ENCODE measurements at regions not wholly inside any gene's neighbourhood (a gene's known extent, or its start where the extent isn't known, plus 50 kb on each side); places are given as distances from the start of the nearest gene placed in this dataset.

- DNase-seq (ENCODE audit: extremely low read depth, low read depth): no peak
- no peak for TF ChIP-seq CTCF (IDR thresholded peaks at IDR 0.05; ENCODE audit: low read depth, low read length)
Observed at GRCh38 chr6:165854863-165855593, 192.0 kb upstream of the PDE10A start.

GRCh38 chr6:165854061-165854862 is 191.2 kb upstream of the PDE10A start:
- no peak for TF ChIP-seq CTCF (IDR thresholded peaks at IDR 0.05; ENCODE audit: low read depth, low read length)
- DNase-seq (ENCODE audit: extremely low read depth, low read depth): no peak

GRCh38 chr6:165852676-165853075 is 189.6 kb upstream of the PDE10A start:
- TF ChIP-seq CTCF (IDR thresholded peaks at IDR 0.05; ENCODE audit: low read depth, low read length): no peak
- DNase-seq (ENCODE audit: extremely low read depth, low read depth): no peak

GRCh38 chr6:165850434-165851019 is 187.5 kb upstream of the PDE10A start:
- peak; percentile 2 for DNase-seq (ENCODE audit: extremely low read depth, low read depth)
- TF ChIP-seq CTCF (IDR thresholded peaks at IDR 0.05; ENCODE audit: low read depth, low read length): peak; percentile 99

GRCh38 chr6:165849534-165850430 is 186.7 kb upstream of the PDE10A start:
- DNase-seq (ENCODE audit: extremely low read depth, low read depth): no peak
- no peak for TF ChIP-seq CTCF (IDR thresholded peaks at IDR 0.05; ENCODE audit: low read depth, low read length)

GRCh38 chr6:165848086-165848426 is 185.0 kb upstream of the PDE10A start:
- TF ChIP-seq CTCF (IDR thresholded peaks at IDR 0.05; ENCODE audit: low read depth, low read length): no peak
- no peak for DNase-seq (ENCODE audit: extremely low read depth, low read depth)
